Stimulated activated naive CD8-positive, alpha-beta T cell treated with anti-CD3 and anti-CD28 coated beads, Interleukin-15, amount 100 ng/mL, for 72 hours (primary cell): ENCODE measurements at regions not wholly inside any gene's neighbourhood (a gene's known extent, or its start where the extent isn't known, plus 50 kb on each side); places are given as distances from the start of the nearest gene placed in this dataset.
"Not testable (repeated sequence)": the region's sequence is repeated elsewhere in the genome, so short reads cannot be mapped to it uniquely, and the experiment has no call there.

Source experiments
- ATAC-seq: fragments of 150-1000 bp; cut with Tn5 transposase; 2 replicates; pipeline ENCODE4 v1.10.0; 2021; ENCODE audit warnings: mild to moderate bottlenecking, moderate library complexity
- DNase-seq, 2 donors: peaks; one replicate each; pipeline ENCODE4 v3.0.0; 2021 to 2022
- H3K27ac Mint-ChIP-seq, 2 donors: one replicate each; pipeline ENCODE4 v1.8.0; 2022; ENCODE audit warnings: mild to moderate bottlenecking in 2 of 2, mixed read lengths in 2 of 2, moderate library complexity in 2 of 2
- H3K27me3 Mint-ChIP-seq: one replicate; pipeline ENCODE4 v1.8.0; 2022; ENCODE audit warnings: mixed read lengths
- H3K4me1 Mint-ChIP-seq: one replicate; pipeline ENCODE4 v1.8.0; 2022; ENCODE audit warnings: mild to moderate bottlenecking, mixed read lengths
- H3K4me3 Mint-ChIP-seq, 2 donors: one replicate each; pipeline ENCODE4 v1.8.0; 2022; ENCODE audit warnings: mild to moderate bottlenecking in 2 of 2, mixed read lengths in 2 of 2, moderate library complexity in 1 of 2
- H3K9me3 Mint-ChIP-seq, 2 donors: one replicate each; pipeline ENCODE4 v1.8.0; 2022; ENCODE audit warnings: mixed read lengths in 2 of 2

GRCh38 chrX:508821-509220, 121.8 kb upstream of the SHOX start:
- H3K4me1 Mint-ChIP-seq = not testable (repeated sequence)

DNA sequence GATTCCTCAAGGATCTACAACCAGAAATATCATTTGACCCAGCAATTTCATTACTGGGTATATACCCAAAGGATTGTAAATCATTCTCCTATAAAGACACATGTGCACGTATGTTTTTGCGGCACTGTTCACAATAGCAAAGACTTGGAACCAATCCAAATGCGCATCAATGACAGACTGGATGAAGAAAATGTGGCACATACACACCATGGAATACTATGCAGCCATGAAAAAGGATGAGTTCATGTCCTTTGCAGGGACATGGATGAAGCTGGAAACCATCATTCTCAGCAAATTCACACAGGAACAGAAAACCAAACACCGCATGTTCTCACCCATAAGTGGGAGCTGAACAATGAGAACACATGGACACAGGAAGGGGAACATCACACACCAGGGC, 119.5 kb upstream of the SHOX start:
- H3K27me3 Mint-ChIP-seq, H3K27ac Mint-ChIP-seq, DNase-seq, ATAC-seq, H3K4me1 Mint-ChIP-seq, H3K4me3 Mint-ChIP-seq: not testable (repeated sequence)
- H3K9me3 Mint-ChIP-seq = peaks cover 7 to 17% of the 10 kb centered on the region in 2 donors

More at GRCh38 chrX:508821-509220, 121.8 kb upstream of the SHOX start:
- not testable (repeated sequence) for H3K27ac Mint-ChIP-seq, H3K27me3 Mint-ChIP-seq, ATAC-seq, H3K4me3 Mint-ChIP-seq, DNase-seq
- H3K9me3 Mint-ChIP-seq = peaks cover 7 to 17% of the 10 kb centered on the region in 2 donors

DNA sequence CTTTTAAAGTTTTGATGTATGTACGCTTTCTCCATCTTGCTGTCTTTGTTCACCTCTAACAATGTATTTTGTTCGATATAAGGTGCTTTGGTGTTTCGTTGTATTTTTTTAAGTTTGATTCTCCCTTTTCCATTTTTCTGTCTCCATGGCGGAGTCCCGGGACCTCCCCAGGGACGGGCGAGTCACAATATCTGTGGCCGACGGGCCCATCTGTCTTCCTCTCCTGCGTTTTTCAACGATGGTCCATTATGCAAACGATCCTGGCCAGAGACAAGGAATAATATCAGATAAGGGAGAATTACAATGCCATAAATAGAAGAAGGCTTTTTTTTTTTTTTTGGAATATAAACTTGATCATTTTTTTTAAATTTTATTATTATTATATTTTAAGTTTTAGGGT, 112.3 kb upstream of the SHOX start:
- no peak for ATAC-seq
- H3K27me3 Mint-ChIP-seq = peaks cover 18% of the 10 kb centered on the region
- no peak for DNase-seq
- H3K4me3 Mint-ChIP-seq = no peak overlapping the region
- H3K4me1 Mint-ChIP-seq = no peaks in the 10 kb centered on the region
- H3K9me3 Mint-ChIP-seq = peaks cover 0 to 23% of the 10 kb centered on the region in 2 donors
- H3K27ac Mint-ChIP-seq = no peak overlapping the region

DNA sequence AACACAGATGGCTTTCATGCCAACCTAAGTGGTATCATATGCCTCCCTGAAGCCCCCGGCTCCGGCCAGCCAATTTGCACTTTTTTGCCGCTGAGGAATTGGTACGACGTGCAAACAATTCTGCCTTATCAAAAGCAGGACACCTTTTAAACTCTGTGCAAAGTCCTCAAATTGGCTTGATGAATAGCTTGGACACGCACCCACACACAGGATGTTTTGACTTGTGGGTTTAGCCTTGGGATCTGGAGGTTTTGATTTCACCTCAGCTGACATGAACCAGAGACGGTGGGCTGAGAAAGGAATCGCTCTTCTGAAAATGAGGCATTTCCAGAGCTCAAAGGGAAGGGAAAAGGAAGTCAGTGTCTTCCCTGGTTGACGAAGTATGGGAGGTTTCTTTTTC, 110.8 kb upstream of the SHOX start:
- no peak overlapping the region for H3K27ac Mint-ChIP-seq
- no peak for ATAC-seq
- H3K9me3 Mint-ChIP-seq = peaks cover 0 to 23% of the 10 kb centered on the region in 2 donors
- H3K4me1 Mint-ChIP-seq = no peaks in the 10 kb centered on the region
- no peak overlapping the region for H3K4me3 Mint-ChIP-seq
- H3K27me3 Mint-ChIP-seq = peaks cover 18% of the 10 kb centered on the region
- no peak for DNase-seq

DNA sequence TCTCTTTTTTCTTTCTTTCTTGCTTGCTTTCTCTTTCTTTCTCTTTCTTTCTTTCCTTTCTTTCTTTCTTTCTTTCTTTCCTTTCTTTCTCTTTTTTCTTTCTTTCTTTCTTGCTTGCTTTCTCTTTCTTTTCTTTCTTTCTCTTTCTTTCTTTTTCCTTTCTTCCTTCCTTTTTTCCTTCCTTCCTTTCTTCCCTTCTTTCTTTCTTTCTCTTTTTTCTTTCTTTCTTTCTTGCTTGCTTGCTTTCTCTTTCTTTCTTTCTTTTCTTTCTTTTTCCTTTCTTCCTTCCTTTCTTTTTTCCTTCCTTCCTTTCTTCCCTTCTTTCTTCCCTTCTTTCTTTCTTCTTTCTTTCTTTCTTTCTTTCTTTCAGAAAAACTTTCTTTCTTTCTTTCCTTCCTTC, 108.1 kb upstream of the SHOX start:
- ATAC-seq (no peak), DNase-seq (no peak)
- Mint-ChIP-seq H3K4me1 (no peaks in the 10 kb centered on the region), H3K9me3 (peaks cover 0 to 15% of the 10 kb centered on the region in 2 donors), H3K4me3 (no peak overlapping the region), H3K27ac (no peak overlapping the region), H3K27me3 (no peaks in the 10 kb centered on the region)

- H3K27me3 Mint-ChIP-seq = no peaks in the 10 kb centered on the region
- H3K27ac Mint-ChIP-seq = no peak overlapping the region
- ATAC-seq = no peak
- no peaks in the 10 kb centered on the region for H3K4me1 Mint-ChIP-seq
- H3K4me3 Mint-ChIP-seq = no peak overlapping the region
- no peak for DNase-seq
- H3K9me3 Mint-ChIP-seq = peaks cover 0 to 22% of the 10 kb centered on the region in 2 donors
Measured at GRCh38 chrX:525134-525533, 105.5 kb upstream of the SHOX start.

DNA sequence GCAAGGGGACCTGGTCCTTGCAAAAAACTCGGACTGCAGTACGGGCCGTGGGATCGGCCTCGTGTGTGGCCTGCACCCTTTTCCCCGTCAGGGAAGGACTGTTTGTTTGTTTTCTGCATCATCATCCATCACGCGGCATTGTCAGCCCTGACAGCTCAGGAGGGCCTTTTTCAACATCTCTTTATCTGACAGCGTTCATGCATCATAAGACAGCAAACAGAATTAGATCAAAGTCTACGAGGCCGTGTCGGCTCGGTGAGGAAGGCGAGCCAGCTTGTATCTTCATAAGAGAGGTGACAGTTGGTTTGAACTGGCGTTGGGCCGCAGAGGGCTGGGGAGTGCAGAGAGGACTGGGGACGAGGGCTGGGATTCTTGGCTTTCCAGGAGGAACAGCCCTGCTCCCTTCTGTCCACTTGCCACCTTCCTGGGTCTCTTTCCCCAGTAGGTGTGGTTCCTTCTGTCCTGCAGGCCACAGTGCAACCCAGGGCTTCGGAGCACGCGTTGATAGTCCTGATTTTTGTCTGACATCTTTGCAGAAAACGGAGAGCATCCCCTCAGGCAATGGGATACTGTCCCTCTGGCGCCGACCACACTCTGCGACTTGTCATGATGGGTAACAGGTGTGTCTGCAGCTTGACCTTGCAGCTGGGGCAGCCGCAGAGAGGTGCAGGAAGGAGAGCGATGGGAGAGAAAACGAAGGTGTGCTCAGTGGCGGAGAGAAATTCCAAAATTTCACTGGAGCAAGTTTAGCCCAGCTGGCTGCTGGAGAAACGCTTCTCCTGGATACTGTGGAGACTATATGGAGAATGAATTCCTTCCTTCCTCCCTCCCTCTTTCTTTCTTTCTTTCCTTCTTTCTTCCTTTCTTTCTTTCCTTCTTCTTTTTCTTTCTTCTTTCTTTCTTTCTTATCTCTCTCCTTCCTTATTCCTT, 104.0 kb upstream of the SHOX start:
- Mint-ChIP-seq H3K9me3 (peaks cover 7 to 28% of the 10 kb centered on the region in 2 donors), H3K27me3 (no peaks in the 10 kb centered on the region), H3K27ac (no peak overlapping the region), H3K4me1 (no peaks in the 10 kb centered on the region), H3K4me3 (no peak overlapping the region)
- ATAC-seq (peak; percentile 81), DNase-seq (peak; percentile 29 to 54)

- Mint-ChIP-seq H3K4me3 (no peak overlapping the region), H3K9me3 (peaks cover 7 to 20% of the 10 kb centered on the region in 2 donors), H3K27ac (no peak overlapping the region), H3K27me3 (no peaks in the 10 kb centered on the region), H3K4me1 (no peaks in the 10 kb centered on the region)
- DNase-seq = no peak
- ATAC-seq = no peak
Measured at GRCh38 chrX:530726-531610, 99.6 kb upstream of the SHOX start.

- ATAC-seq = no peak
- H3K9me3 Mint-ChIP-seq = peaks cover 7 to 20% of the 10 kb centered on the region in 2 donors
- no peak for DNase-seq
- H3K4me1 Mint-ChIP-seq = no peaks in the 10 kb centered on the region
- H3K27me3 Mint-ChIP-seq = no peaks in the 10 kb centered on the region
- H3K27ac Mint-ChIP-seq = no peak overlapping the region
- no peak overlapping the region for H3K4me3 Mint-ChIP-seq
Measured at GRCh38 chrX:531611-531936, 99.0 kb upstream of the SHOX start.

- Mint-ChIP-seq H3K27ac (no peak overlapping the region), H3K4me3 (no peak overlapping the region), H3K27me3 (no peaks in the 10 kb centered on the region), H3K4me1 (no peaks in the 10 kb centered on the region), H3K9me3 (peaks cover 7 to 16% of the 10 kb centered on the region in 2 donors)
- no peak for DNase-seq
- ATAC-seq = no peak
Measured at GRCh38 chrX:534804-535203, 95.8 kb upstream of the SHOX start.

- DNase-seq = no peak
- no peak overlapping the region for H3K4me3 Mint-ChIP-seq
- H3K9me3 Mint-ChIP-seq = peaks cover 2 to 8% of the 10 kb centered on the region in 2 donors
- no peaks in the 10 kb centered on the region for H3K4me1 Mint-ChIP-seq
- H3K27ac Mint-ChIP-seq = no peak overlapping the region
- no peaks in the 10 kb centered on the region for H3K27me3 Mint-ChIP-seq
- no peak for ATAC-seq
Measured at GRCh38 chrX:536616-537015, 94.0 kb upstream of the SHOX start.

- H3K4me1 Mint-ChIP-seq = no peaks in the 10 kb centered on the region
- no peaks in the 10 kb centered on the region for H3K27me3 Mint-ChIP-seq
- no peak overlapping the region for H3K4me3 Mint-ChIP-seq
- no peak for ATAC-seq
- H3K27ac Mint-ChIP-seq = no peak overlapping the region
- no peak for DNase-seq
- peaks cover 5 to 10% of the 10 kb centered on the region in 2 donors for H3K9me3 Mint-ChIP-seq
Measured at GRCh38 chrX:537151-537550, 93.4 kb upstream of the SHOX start.

GRCh38 chrX:538311-538710, 92.3 kb upstream of the SHOX start:
- DNase-seq = no peak
- Mint-ChIP-seq H3K27me3 (no peaks in the 10 kb centered on the region), H3K9me3 (peaks cover 5 to 10% of the 10 kb centered on the region in 2 donors), H3K4me1 (no peaks in the 10 kb centered on the region), H3K4me3 (no peak overlapping the region), H3K27ac (no peak overlapping the region)
- no peak for ATAC-seq

DNA sequence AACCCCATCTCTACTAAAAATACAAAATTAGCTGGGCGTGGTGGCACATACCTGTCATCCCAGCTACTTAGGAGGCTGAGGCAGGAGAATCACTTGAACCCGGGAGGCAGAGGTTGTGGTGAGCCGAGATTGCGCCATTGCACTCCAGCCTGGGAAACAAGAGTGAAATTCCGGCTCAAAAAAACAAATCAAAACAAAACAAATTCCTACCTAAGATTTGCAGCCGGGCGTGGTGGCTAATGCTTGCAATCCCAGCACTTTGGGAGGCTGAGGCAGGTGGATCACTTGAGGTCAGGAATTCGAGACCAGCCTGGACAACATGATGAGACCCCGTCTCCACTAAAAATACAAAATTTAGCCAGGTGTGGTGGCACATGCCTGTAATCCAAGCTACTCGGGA, 89.6 kb upstream of the SHOX start:
- H3K4me1 Mint-ChIP-seq, DNase-seq, H3K4me3 Mint-ChIP-seq, ATAC-seq, H3K27me3 Mint-ChIP-seq, H3K27ac Mint-ChIP-seq: not testable (repeated sequence)
- H3K9me3 Mint-ChIP-seq = peaks cover 14 to 18% of the 10 kb centered on the region in 2 donors

DNA sequence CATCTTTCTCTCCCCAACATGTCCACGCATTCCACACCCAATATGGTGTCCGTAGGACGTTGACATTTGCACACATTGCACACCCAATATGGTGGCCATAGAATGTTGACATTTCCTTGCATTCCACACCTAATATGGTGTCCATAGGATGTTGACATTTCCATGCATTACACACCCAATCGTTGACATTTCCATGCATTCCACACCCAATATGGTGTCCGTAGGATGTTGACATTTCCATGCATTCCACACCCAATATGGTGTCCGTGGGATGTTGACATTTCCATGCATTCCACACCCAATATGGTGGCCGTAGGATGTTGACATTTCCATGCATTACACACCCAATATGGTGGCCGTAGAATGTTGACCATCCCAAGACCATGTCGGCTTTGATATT, 88.4 kb upstream of the SHOX start:
- no peak for DNase-seq
- H3K4me3 Mint-ChIP-seq = no peak overlapping the region
- no peak overlapping the region for H3K27ac Mint-ChIP-seq
- peaks cover 14 to 23% of the 10 kb centered on the region in 2 donors for H3K9me3 Mint-ChIP-seq
- H3K4me1 Mint-ChIP-seq = no peaks in the 10 kb centered on the region
- ATAC-seq = no peak
- no peaks in the 10 kb centered on the region for H3K27me3 Mint-ChIP-seq

DNA sequence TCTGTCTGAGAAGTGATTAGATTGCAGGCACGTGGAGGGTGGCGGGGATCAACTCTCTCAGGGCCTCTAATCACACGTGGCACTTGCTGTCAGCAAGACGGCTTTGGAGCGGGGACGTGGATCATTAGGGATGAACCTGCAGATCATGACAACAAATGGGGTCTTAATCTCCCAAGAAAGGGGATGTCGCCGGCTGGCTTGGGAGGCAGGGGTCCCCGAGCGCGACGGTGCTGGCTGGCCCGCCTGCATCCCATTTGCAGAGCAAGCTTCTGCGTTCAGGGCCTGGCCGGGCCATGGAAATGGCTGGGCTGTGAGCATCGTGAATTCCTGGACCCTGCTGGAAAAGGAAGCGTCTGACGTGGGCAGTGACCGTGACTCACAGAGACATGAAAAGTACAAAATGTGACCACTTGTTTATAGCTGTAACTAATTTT, 85.1 kb upstream of the SHOX start:
- no peak overlapping the region for H3K4me3 Mint-ChIP-seq
- peaks cover 32 to 38% of the 10 kb centered on the region in 2 donors for H3K9me3 Mint-ChIP-seq
- H3K27me3 Mint-ChIP-seq = no peaks in the 10 kb centered on the region
- DNase-seq (no peak), ATAC-seq (no peak)
- H3K4me1 Mint-ChIP-seq = no peaks in the 10 kb centered on the region
- H3K27ac Mint-ChIP-seq = no peak overlapping the region
